Nephron (organoid): ENCODE measurements at regions not wholly inside any gene's neighbourhood (a gene's known extent, or its start where the extent isn't known, plus 50 kb on each side); places are given as distances from the start of the nearest gene placed in this dataset.

Source experiments
- H3K27ac Mint-ChIP-seq, 3 experiments: 2 replicates each; pipeline ENCODE4 v1.8.0; 2020; ENCODE audit warnings: mixed read lengths in 3 of 3, mild to moderate bottlenecking in 2 of 3, moderate library complexity in 1 of 3
- H3K27me3 Mint-ChIP-seq: 2 replicates; pipeline ENCODE4 v1.8.0; 2021; ENCODE audit warnings: low read depth, mild to moderate bottlenecking, moderate library complexity, mixed read lengths
- H3K36me3 Mint-ChIP-seq: 2 replicates; pipeline ENCODE4 v1.8.0; 2020; ENCODE audit warnings: low read depth, mixed read lengths
- H3K4me1 Mint-ChIP-seq: 2 replicates; pipeline ENCODE4 v1.8.0; 2020; ENCODE audit warnings: mixed read lengths
- H3K4me3 Mint-ChIP-seq, 3 experiments: 2 replicates each; pipeline ENCODE4 v1.8.0; 2020; ENCODE audit warnings: mild to moderate bottlenecking in 3 of 3, mixed read lengths in 3 of 3, moderate library complexity in 2 of 3
- H3K9me3 Mint-ChIP-seq: 2 replicates; pipeline ENCODE4 v1.8.0; 2020; ENCODE audit warnings: mixed read lengths
- TF ChIP-seq, protein P1 (sequence below), 3 experiments: fragments of 200-600 bp; sonication (generic); IDR thresholded peaks; one replicate each; pipeline ENCODE4 v1.5.0; 2021; ENCODE audit warnings: antibody characterized with exemption in 3 of 3; ENCODE audit not compliant: unreplicated experiment in 3 of 3

DNA sequence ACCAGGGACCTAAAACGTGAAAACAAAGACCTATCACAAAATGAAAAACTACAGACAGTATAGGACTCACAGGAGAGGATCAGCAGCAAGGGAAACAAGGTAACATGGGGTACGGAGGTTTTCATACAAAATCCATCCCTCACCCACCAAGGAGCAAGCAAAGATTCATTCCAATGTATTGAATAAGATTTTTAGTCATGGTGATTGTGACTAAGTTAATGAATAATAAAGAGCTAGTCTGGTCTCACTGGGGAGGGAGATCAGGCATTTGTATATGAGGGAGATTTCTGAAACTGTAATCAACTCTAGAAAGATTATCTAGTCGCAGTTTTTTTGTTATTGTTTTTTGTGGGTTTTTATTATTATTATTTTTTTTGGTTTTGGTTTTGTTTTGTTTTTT lies 336.5 kb upstream of the MMADHC start:
- TF ChIP-seq, protein P1, sequence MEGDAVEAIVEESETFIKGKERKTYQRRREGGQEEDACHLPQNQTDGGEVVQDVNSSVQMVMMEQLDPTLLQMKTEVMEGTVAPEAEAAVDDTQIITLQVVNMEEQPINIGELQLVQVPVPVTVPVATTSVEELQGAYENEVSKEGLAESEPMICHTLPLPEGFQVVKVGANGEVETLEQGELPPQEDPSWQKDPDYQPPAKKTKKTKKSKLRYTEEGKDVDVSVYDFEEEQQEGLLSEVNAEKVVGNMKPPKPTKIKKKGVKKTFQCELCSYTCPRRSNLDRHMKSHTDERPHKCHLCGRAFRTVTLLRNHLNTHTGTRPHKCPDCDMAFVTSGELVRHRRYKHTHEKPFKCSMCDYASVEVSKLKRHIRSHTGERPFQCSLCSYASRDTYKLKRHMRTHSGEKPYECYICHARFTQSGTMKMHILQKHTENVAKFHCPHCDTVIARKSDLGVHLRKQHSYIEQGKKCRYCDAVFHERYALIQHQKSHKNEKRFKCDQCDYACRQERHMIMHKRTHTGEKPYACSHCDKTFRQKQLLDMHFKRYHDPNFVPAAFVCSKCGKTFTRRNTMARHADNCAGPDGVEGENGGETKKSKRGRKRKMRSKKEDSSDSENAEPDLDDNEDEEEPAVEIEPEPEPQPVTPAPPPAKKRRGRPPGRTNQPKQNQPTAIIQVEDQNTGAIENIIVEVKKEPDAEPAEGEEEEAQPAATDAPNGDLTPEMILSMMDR (IDR thresholded peaks at IDR 0.05; ENCODE audit: unreplicated experiment in 3 of 3), result no peak
- Mint-ChIP-seq H3K4me3 (no peak overlapping the region), H3K36me3 (peaks cover 6% of the 10 kb centered on the region), H3K27me3 (no peaks in the 10 kb centered on the region), H3K4me1 (no peaks in the 10 kb centered on the region), H3K27ac (no peak overlapping the region), H3K9me3 (peaks cover 15% of the 10 kb centered on the region)

DNA sequence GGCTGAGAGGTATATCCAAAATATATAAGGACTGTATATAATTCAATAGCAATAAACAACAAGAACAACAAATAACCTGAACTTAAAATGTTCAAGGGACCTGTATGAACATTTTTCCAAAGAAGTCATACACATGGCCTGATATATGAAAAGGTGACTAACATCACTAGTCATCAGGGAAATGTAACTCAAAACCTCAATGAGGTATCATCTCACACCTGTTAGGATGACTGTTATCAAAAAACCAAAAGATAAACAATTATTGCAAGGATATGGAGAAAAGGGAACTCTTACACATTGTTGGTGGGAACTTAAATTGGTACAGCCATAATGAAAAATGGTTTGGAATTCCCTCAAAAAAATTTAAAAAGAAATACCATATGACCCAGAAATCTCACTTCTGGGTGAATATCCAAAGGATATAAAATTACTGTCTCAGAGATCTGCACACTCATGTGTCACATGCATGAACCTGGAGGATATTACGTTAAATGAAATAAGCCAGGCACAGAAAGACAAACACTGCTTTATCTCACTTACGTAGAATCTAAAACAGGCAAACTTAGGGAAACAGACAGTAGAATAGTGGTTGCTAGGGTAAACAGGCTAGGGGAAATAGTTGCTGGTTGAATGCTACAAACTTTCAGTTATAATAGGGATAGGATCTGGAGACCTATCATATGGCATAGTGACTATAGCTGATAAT lies 334.5 kb upstream of the MMADHC start:
- TF ChIP-seq, protein P1 (IDR thresholded peaks at IDR 0.05; ENCODE audit: unreplicated experiment in 3 of 3), result no peak
- Mint-ChIP-seq H3K9me3 (peaks cover 28% of the 10 kb centered on the region), H3K27ac (no peak overlapping the region), H3K4me1 (no peaks in the 10 kb centered on the region), H3K4me3 (no peak overlapping the region), H3K36me3 (peaks cover 6% of the 10 kb centered on the region), H3K27me3 (no peaks in the 10 kb centered on the region)

DNA sequence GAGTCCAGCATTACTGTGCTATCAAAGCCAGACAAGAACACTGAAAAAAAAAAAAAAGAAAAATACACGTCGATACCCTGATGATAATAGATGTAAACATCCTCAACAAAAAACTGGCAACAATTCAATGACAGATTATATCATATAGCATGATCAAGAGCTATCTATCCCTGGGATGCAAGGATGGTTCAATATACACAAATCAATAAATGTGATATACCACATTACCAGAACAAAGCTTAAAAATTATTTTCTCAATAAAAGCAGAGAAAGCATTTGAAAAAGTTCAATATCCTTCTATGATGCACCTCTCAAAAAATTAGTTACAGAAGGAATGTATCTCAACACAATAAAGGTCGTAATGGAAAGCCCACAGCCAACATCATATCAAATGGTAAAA lies 332.8 kb upstream of the MMADHC start:
- Mint-ChIP-seq H3K4me1 (no peaks in the 10 kb centered on the region), H3K27me3 (no peaks in the 10 kb centered on the region), H3K27ac (no peak overlapping the region), H3K36me3 (peaks cover 6% of the 10 kb centered on the region), H3K9me3 (peaks cover 32% of the 10 kb centered on the region), H3K4me3 (no peak overlapping the region)
- TF ChIP-seq, protein P1 (IDR thresholded peaks at IDR 0.05; ENCODE audit: unreplicated experiment in 3 of 3), result no peak

DNA sequence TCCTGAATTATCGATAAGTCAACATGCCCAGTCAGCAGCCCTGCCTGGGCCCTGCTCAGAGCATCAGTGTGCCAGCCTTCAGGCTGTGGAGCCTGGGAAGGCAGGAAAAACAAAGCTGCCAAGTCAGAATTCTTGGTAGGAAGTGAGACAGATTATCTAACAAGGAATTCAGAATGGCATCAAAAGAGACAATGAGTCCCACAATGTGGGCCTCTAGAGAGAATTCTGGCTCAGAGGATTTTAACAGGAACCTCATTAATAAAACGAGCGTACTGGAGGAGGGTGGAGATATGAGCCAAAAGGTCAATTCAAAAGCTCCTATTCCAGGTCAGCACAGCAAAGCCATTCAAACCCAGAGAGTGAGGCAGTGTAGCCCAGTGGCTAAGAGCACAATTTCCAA lies 327.6 kb upstream of the MMADHC start:
- no peak overlapping the region for H3K27ac Mint-ChIP-seq
- TF ChIP-seq, protein P1 (IDR thresholded peaks at IDR 0.05; ENCODE audit: unreplicated experiment in 3 of 3), result no peak
- H3K27me3 Mint-ChIP-seq, result no peaks in the 10 kb centered on the region
- H3K4me3 Mint-ChIP-seq, result no peak overlapping the region
- peaks cover 2% of the 10 kb centered on the region for H3K36me3 Mint-ChIP-seq
- H3K9me3 Mint-ChIP-seq, result peaks cover 40% of the 10 kb centered on the region
- H3K4me1 Mint-ChIP-seq, result no peaks in the 10 kb centered on the region

DNA sequence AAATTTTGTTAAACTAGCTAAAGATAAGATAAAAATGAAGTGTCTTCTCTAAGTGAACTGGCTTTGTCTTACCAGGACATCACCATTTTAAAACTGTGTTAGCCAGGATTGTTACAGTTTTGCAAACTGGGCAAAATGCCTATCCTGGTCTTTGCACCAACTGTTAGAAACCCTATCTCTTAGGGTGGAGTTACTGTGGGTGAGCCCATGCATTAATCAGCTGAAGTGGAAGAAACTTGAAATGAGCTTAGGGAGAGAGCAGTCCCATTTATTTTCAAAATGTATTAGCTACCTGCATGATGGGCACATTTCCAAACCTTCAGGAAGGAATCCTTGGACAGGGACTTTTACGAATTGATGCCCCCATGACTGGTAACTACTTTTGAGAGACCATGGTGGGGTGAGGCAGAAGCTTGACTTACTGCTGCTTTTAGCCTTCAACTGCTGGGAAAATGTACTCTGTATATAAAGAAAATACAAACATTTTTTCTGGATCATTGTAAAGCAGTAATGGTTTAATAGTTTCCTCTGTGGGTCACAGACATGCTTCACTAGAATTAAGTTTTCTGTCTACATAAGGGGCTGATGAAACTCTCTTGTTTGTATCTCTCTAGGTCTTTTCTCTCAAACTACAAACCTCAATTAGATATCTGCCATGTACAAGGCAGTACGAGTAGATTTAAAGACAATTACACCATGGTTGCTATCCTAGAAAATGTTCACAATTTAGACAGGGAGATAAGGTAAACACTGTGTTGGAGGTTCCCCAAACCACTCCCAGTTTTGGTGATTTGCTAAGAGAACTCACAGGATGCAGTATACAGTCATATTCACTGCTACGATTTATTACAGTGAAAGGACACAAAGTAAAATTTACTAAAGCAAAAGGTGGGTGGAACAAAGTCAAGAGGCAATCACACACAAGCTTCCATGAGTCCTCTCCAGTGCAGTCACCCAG lies 321.4 kb upstream of the MMADHC start:
- TF ChIP-seq, protein P1 (IDR thresholded peaks at IDR 0.05; ENCODE audit: unreplicated experiment in 3 of 3), result no peak
- peak overlapping the region; percentile 25 to 79 (median 31) for H3K27ac Mint-ChIP-seq
- peaks cover 22% of the 10 kb centered on the region for H3K4me1 Mint-ChIP-seq
- no peaks in the 10 kb centered on the region for H3K27me3 Mint-ChIP-seq
- no peaks in the 10 kb centered on the region for H3K36me3 Mint-ChIP-seq
- H3K4me3 Mint-ChIP-seq, result no peak overlapping the region
- peaks cover 12% of the 10 kb centered on the region for H3K9me3 Mint-ChIP-seq
